ENCODE measurements at regions not wholly inside any gene's neighbourhood (a gene's known extent, or its start where the extent isn't known, plus 50 kb on each side); places are given as distances from the start of the nearest gene placed in this dataset.

DNA sequence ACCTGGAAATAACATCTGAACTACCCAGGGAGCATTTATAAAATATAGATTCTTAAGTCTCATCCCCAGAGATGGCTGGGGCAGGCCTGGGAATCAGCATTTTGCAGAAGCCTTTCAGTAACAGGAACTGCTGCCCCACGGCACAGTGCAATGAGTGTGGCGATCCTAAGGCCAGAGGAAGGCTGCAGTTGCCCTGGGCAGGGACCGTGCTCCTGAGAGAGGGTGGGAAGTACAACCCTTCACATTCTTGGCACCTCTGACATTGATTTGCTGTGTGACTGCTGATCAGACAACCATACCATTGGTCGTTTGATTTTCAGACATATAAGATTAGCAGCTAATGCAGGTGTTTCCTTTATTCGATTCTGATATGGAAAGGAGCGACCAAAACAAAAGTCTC is 233.6 kb downstream of the STIM2 start:
- TF ChIP-seq, protein P1, sequence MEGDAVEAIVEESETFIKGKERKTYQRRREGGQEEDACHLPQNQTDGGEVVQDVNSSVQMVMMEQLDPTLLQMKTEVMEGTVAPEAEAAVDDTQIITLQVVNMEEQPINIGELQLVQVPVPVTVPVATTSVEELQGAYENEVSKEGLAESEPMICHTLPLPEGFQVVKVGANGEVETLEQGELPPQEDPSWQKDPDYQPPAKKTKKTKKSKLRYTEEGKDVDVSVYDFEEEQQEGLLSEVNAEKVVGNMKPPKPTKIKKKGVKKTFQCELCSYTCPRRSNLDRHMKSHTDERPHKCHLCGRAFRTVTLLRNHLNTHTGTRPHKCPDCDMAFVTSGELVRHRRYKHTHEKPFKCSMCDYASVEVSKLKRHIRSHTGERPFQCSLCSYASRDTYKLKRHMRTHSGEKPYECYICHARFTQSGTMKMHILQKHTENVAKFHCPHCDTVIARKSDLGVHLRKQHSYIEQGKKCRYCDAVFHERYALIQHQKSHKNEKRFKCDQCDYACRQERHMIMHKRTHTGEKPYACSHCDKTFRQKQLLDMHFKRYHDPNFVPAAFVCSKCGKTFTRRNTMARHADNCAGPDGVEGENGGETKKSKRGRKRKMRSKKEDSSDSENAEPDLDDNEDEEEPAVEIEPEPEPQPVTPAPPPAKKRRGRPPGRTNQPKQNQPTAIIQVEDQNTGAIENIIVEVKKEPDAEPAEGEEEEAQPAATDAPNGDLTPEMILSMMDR (conservative IDR thresholded peaks at IDR 0.05): no peak
- TF ChIP-seq EZH2 (IDR thresholded peaks at IDR 0.05; ENCODE audit: low read depth): no peak
